Endothelial cell of hepatic sinusoid (primary cell): ENCODE measurements at regions not wholly inside any gene's neighbourhood (a gene's known extent, or its start where the extent isn't known, plus 50 kb on each side); places are given as distances from the start of the nearest gene placed in this dataset.

Experiments
- in situ Hi-C: cut with HindIII; loops from 2 replicates; pipeline ENCODE4 v1.10.0; 2017; ENCODE audit warnings: low sequenced_read_pairs

- in situ Hi-C loops = no loop called here
Measured at GRCh38 chr6:47360388-47360787, 50.7 kb upstream of the TNFRSF21 start.

GRCh38 chr6:47362857-47363461 is 53.3 kb upstream of the TNFRSF21 start:
- in situ Hi-C loops = no loop called here

GRCh38 chr6:47363736-47364135 is 54.0 kb upstream of the TNFRSF21 start:
- in situ Hi-C loops = no loop called here

GRCh38 chr6:47366335-47366890 is 56.7 kb upstream of the TNFRSF21 start:
- in situ Hi-C loops = no loop called here

- in situ Hi-C loops = no loop called here
Measured at GRCh38 chr6:47371139-47371869, 61.6 kb upstream of the TNFRSF21 start.

GRCh38 chr6:47371870-47372255 is 62.2 kb upstream of the TNFRSF21 start:
- in situ Hi-C loops = no loop called here

GRCh38 chr6:47372318-47372717 is 62.6 kb upstream of the TNFRSF21 start:
- in situ Hi-C loops = no loop called here

GRCh38 chr6:47375426-47375825 is 65.7 kb upstream of the TNFRSF21 start:
- in situ Hi-C loops = no loop called here

GRCh38 chr6:47376930-47377329 is 67.2 kb upstream of the TNFRSF21 start:
- in situ Hi-C loops = no loop called here

- in situ Hi-C loops = no loop called here
Measured at GRCh38 chr6:47377971-47378370, 68.3 kb upstream of the TNFRSF21 start.

GRCh38 chr6:47379328-47379727 is 69.6 kb upstream of the TNFRSF21 start:
- in situ Hi-C loops = no loop called here

GRCh38 chr6:47380251-47380650 is 70.5 kb upstream of the TNFRSF21 start:
- in situ Hi-C loops = no loop called here

GRCh38 chr6:47381036-47381435 is 71.3 kb upstream of the TNFRSF21 start:
- in situ Hi-C loops = no loop called here

GRCh38 chr6:47383360-47383759 is 73.7 kb upstream of the TNFRSF21 start:
- in situ Hi-C loops = no loop called here

GRCh38 chr6:47391675-47392074 is 82.0 kb upstream of the TNFRSF21 start:
- in situ Hi-C loops = no loop called here

- in situ Hi-C loops = no loop called here
Measured at GRCh38 chr6:47392251-47392650, 82.5 kb upstream of the TNFRSF21 start.

- in situ Hi-C loops = loop anchor here (5.0 kb wide), 1 partner anchor 81 kb away; the partner anchor contains the start of gene CD2AP
Measured at GRCh38 chr6:47396401-47397069, 81.1 kb upstream of the CD2AP start.

GRCh38 chr6:47400581-47400980 is 77.0 kb upstream of the CD2AP start:
- in situ Hi-C loops = no loop called here

GRCh38 chr6:47402081-47402480 is 75.5 kb upstream of the CD2AP start:
- in situ Hi-C loops = no loop called here

GRCh38 chr6:47403056-47403455 is 74.5 kb upstream of the CD2AP start:
- in situ Hi-C loops = no loop called here

- in situ Hi-C loops = no loop called here
Measured at GRCh38 chr6:47403801-47404200, 73.8 kb upstream of the CD2AP start.

GRCh38 chr6:47404435-47404834 is 73.2 kb upstream of the CD2AP start:
- in situ Hi-C loops = no loop called here
